ENCODE measurements at regions not wholly inside any gene's neighbourhood (a gene's known extent, or its start where the extent isn't known, plus 50 kb on each side); places are given as distances from the start of the nearest gene placed in this dataset.

DNA sequence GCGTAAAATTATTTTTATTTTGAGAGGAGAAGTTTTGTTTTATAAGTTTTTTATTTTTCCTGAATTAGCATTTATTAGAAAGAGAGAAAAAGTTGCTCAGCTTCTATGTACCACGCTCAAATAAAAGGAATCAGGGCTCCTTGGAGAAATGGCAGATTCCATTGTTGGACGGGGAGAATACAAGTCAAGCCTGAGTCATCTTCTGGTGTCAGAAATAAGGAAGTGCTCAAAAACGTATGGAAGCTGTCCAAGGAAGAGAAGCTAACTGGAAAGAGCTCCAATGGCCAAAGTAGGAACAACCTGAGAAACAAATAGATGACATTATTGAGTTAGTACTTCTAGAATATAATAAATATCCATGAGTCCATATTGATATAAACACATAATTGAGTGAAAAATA, 89.3 kb upstream of the NEIL3 start:
- no peaks in the 10 kb centered on the region for H3K9me3 ChIP-seq
- intact Hi-C loops (cut with DNase I; ENCODE audit: low total_unique reads) = no loop called here
- H3K27ac ChIP-seq = no peak overlapping the region
- no peak overlapping the region for H3K4me3 ChIP-seq
- no peaks in the 10 kb centered on the region for H3K4me1 ChIP-seq
- H3K27me3 ChIP-seq = no peaks in the 10 kb centered on the region
- H3K36me3 ChIP-seq (ENCODE audit: low read depth, missing control alignments) = no peaks in the 10 kb centered on the region
- WGBS, 2 donors = 83 to 86% methylated on average over 4 of the region's 4 CpGs
- DNase-seq = no peak
- TF ChIP-seq, protein P1, sequence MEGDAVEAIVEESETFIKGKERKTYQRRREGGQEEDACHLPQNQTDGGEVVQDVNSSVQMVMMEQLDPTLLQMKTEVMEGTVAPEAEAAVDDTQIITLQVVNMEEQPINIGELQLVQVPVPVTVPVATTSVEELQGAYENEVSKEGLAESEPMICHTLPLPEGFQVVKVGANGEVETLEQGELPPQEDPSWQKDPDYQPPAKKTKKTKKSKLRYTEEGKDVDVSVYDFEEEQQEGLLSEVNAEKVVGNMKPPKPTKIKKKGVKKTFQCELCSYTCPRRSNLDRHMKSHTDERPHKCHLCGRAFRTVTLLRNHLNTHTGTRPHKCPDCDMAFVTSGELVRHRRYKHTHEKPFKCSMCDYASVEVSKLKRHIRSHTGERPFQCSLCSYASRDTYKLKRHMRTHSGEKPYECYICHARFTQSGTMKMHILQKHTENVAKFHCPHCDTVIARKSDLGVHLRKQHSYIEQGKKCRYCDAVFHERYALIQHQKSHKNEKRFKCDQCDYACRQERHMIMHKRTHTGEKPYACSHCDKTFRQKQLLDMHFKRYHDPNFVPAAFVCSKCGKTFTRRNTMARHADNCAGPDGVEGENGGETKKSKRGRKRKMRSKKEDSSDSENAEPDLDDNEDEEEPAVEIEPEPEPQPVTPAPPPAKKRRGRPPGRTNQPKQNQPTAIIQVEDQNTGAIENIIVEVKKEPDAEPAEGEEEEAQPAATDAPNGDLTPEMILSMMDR (IDR thresholded peaks at IDR 0.05) = no peak
- no peak for TF ChIP-seq POLR2A (IDR thresholded peaks at IDR 0.05)

DNA sequence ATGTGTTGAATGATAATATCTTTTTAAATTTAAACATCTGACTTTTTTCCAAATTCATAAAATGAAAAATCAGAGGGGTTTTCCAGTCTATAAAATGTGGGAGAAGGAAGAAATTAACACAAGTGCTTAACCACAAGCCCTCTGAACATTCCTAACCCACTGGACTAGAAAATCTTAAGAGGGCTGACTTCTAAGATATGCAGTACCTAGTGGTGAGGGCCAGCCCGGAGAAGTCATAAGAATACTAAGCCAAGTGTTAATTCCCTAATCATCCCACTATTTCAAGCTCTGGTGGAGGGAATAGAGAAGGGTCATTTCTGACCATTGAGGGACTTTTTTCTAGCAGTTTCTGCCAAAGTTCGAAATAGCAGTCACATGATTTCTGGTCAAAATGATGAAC, 86.9 kb upstream of the NEIL3 start:
- Histone ChIP-seq H3K9me3 (no peaks in the 10 kb centered on the region), H3K36me3 (ENCODE audit: low read depth, missing control alignments) (no peaks in the 10 kb centered on the region), H3K4me1 (no peaks in the 10 kb centered on the region), H3K4me3 (no peak overlapping the region), H3K27me3 (no peaks in the 10 kb centered on the region), H3K27ac (no peak overlapping the region)
- 62 to 69% methylated on average over 2 of the region's 2 CpGs for WGBS, 2 donors
- no peak for TF ChIP-seq POLR2A (IDR thresholded peaks at IDR 0.05)
- DNase-seq = no peak
- intact Hi-C loops (cut with DNase I; ENCODE audit: low total_unique reads) = no loop called here

DNA sequence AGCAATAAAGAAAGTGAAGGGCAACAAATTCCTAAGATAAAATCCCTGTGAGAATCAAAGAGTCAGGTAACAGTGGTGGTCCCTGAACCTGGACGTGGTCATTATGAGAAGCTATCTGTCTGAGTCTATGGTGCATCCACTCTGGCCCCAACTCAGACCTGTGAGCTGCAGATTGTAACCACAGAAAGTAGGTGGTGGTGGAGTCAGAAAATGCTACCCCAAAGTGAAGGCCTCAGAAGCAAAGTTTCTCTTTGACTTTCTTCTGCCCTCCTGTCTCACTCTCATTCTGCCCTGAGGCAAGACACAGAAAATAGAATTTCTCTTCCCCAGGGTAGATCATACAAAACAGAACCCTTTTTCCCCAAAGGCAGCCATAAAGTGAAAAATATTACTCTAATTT, 84.1 kb upstream of the NEIL3 start:
- no peak overlapping the region for H3K27ac ChIP-seq
- no peak for DNase-seq
- no peaks in the 10 kb centered on the region for H3K4me1 ChIP-seq
- H3K4me3 ChIP-seq = no peak overlapping the region
- H3K9me3 ChIP-seq = no peaks in the 10 kb centered on the region
- H3K27me3 ChIP-seq = no peaks in the 10 kb centered on the region
- H3K36me3 ChIP-seq (ENCODE audit: low read depth, missing control alignments) = no peaks in the 10 kb centered on the region
- TF ChIP-seq POLR2A (IDR thresholded peaks at IDR 0.05) = no peak
- TF ChIP-seq, protein P1 (IDR thresholded peaks at IDR 0.05) = no peak
- WGBS, 2 donors = 60 to 67% methylated on average over 1 of the region's 1 CpG
- intact Hi-C loops (cut with DNase I; ENCODE audit: low total_unique reads) = no loop called here

DNA sequence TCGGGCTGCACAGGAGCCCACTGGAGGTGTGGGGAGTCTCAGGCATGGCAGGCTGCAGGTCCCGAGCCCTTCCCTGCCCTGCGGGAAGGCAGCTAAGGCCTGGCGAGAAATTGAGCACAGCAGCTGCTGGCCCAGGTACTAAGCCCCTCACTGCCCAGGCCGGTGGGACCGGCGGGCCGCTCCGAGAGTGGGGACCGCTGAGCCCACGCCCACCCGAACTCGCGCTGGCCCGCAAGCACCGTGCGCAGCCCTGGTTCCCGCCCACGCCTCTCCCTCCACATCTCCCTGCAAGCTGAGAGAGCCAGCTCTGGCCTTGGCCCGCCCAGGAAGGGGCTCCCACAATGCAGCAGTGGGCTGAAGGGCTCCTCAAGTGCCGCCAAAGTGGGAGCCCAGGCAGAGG, 82.0 kb upstream of the NEIL3 start:
- no peak for TF ChIP-seq POLR2A (IDR thresholded peaks at IDR 0.05)
- TF ChIP-seq, protein P1 (IDR thresholded peaks at IDR 0.05) = no peak
- Histone ChIP-seq H3K4me3 (no peak overlapping the region), H3K27me3 (no peaks in the 10 kb centered on the region), H3K4me1 (no peaks in the 10 kb centered on the region), H3K9me3 (no peaks in the 10 kb centered on the region), H3K36me3 (ENCODE audit: low read depth, missing control alignments) (no peaks in the 10 kb centered on the region), H3K27ac (no peak overlapping the region)
- WGBS, 2 donors = 73% methylated on average over 21 of the region's 21 CpGs; no CpG with 5 or more reads in 1 of the 2 donors
- DNase-seq = no peak
- intact Hi-C loops (cut with DNase I; ENCODE audit: low total_unique reads) = no loop called here

DNA sequence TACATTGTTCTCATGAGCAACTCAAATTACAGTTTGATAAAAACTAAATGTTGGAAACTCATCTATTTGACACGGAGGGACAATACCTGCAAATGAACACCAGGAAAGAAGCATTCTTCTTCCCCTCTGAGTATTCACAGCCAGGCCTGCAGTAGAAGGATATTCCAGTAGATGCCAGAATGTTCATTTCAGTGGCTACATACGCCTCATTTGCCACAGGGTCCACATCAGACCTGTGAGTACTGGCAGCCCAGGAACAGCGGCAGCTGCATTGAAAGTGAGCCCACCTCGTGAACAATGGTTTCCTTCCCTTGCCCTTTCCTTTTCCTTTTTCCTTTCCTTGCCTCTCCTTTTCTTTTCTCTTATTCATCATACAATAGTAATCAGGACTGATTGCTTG, 81.1 kb upstream of the NEIL3 start:
- DNase-seq = no peak
- intact Hi-C loops (cut with DNase I; ENCODE audit: low total_unique reads) = no loop called here
- H3K36me3 ChIP-seq (ENCODE audit: low read depth, missing control alignments) = no peaks in the 10 kb centered on the region
- no peak overlapping the region for H3K27ac ChIP-seq
- no peaks in the 10 kb centered on the region for H3K9me3 ChIP-seq
- no peaks in the 10 kb centered on the region for H3K4me1 ChIP-seq
- WGBS, 2 donors = 48 to 74% methylated on average over 4 of the region's 4 CpGs
- no peaks in the 10 kb centered on the region for H3K27me3 ChIP-seq
- TF ChIP-seq POLR2A (IDR thresholded peaks at IDR 0.05) = no peak
- TF ChIP-seq, protein P1 (IDR thresholded peaks at IDR 0.05) = no peak
- no peak overlapping the region for H3K4me3 ChIP-seq

Data from testis (tissue), 2 donors.